Keratinocyte (primary cell): ENCODE measurements at regions not wholly inside any gene's neighbourhood (a gene's known extent, or its start where the extent isn't known, plus 50 kb on each side); places are given as distances from the start of the nearest gene placed in this dataset.

ENCODE experiments used
- DNase-seq: peaks from one replicate; pipeline ENCODE4 v3.0.0-alpha.2; 2011; ENCODE audit warnings: low read depth, missing footprints, low spot score
- FAIRE-seq: peaks from 2 replicates; lab custom pipeline; 2011; peaks lifted over from hg19 to GRCh38; lab: Jason Lieb, UNC
- H2AFZ ChIP-seq: 2 replicates; pipeline ENCODE4 v1.6.0; 2012; ENCODE audit warnings: low read length, control low read depth, inconsistent platforms; ENCODE audit not compliant: control insufficient read depth
- H3K27ac ChIP-seq: 2 replicates; pipeline ENCODE4 v1.5.1; 2011; ENCODE audit warnings: low read length; ENCODE audit not compliant: control insufficient read depth, insufficient read depth
- H3K27me3 ChIP-seq: 3 replicates; pipeline ENCODE4 v1.6.0; 2011; ENCODE audit warnings: low read length; ENCODE audit not compliant: control insufficient read depth, insufficient read depth; ENCODE audit errors: extremely low read depth
- H3K36me3 ChIP-seq, 2 experiments: 2 replicates in 1 of 2; 3 replicates in 1 of 2; pipeline ENCODE4 v1.5.1; 2011; ENCODE audit warnings: low read length in 2 of 2, mild to moderate bottlenecking in 1 of 2; ENCODE audit not compliant: control insufficient read depth in 2 of 2, insufficient read depth in 2 of 2; ENCODE audit errors: extremely low read depth in 1 of 2
- H3K4me1 ChIP-seq: 3 replicates; pipeline ENCODE4 v1.5.1; 2011; ENCODE audit warnings: low read length; ENCODE audit not compliant: control insufficient read depth, insufficient read depth; ENCODE audit errors: extremely low read depth
- H3K4me2 ChIP-seq: 3 replicates; pipeline ENCODE4 v1.6.0; 2011; ENCODE audit warnings: low read depth, low read length; ENCODE audit not compliant: control insufficient read depth, insufficient read depth; ENCODE audit errors: extremely low read depth
- H3K4me3 ChIP-seq, 3 experiments: fragments of 200-600 bp in 1 of 3; sonication (generic) in 1 of 3; 2 replicates in 2 of 3; 3 replicates in 1 of 3; pipeline ENCODE4 v1.5.1; 2011 to 2016; ENCODE audit warnings: low read length in 3 of 3, mild to moderate bottlenecking in 3 of 3, control low read depth in 2 of 3, inconsistent platforms in 1 of 3, low read depth in 1 of 3, mixed read lengths in 1 of 3, mixed run types in 1 of 3, moderate library complexity in 1 of 3; ENCODE audit not compliant: control insufficient read depth in 2 of 3, insufficient read depth in 2 of 3; ENCODE audit errors: extremely low read depth in 1 of 3
- H3K79me2 ChIP-seq: 2 replicates; pipeline ENCODE4 v1.6.0; 2012; ENCODE audit warnings: low read length; ENCODE audit not compliant: control insufficient read depth, insufficient read depth
- H3K9ac ChIP-seq: 3 replicates; pipeline ENCODE4 v1.6.0; 2011; ENCODE audit warnings: low read length; ENCODE audit not compliant: control insufficient read depth, insufficient read depth; ENCODE audit errors: extremely low read depth
- H3K9me1 ChIP-seq: 3 replicates; pipeline ENCODE4 v1.6.0; 2011; ENCODE audit warnings: low read length; ENCODE audit not compliant: control insufficient read depth, insufficient read depth; ENCODE audit errors: extremely low read depth
- H3K9me3 ChIP-seq: 2 replicates; pipeline ENCODE4 v1.5.1; 2012; ENCODE audit warnings: low read depth, low read length; ENCODE audit not compliant: control insufficient read depth
- H4K20me1 ChIP-seq: 3 replicates; pipeline ENCODE4 v1.6.0; 2011; ENCODE audit warnings: low read length; ENCODE audit not compliant: control insufficient read depth, insufficient read depth; ENCODE audit errors: extremely low read depth
- EZH2 ChIP-seq: IDR thresholded peaks from one replicate; pipeline ENCODE4 v1.6.1; 2012; ENCODE audit warnings: inconsistent platforms, mild to moderate bottlenecking, low read length, moderate library complexity
- dilution Hi-C: fragments of 300-500 bp; cut with MboI; formaldehyde crosslinking; loops from one replicate; pipeline ENCODE4 v1.7.0; 2020; ENCODE audit warnings: low sequenced_read_pairs; ENCODE audit not compliant: extremely low pct_ligation_motif_present
- TF ChIP-seq, protein P1 (sequence below), 3 experiments: IDR thresholded peaks in 1 of 3; conservative IDR thresholded peaks in 1 of 3; optimal IDR thresholded peaks in 1 of 3; 2 replicates in 2 of 3; 3 replicates in 1 of 3; pipeline versions ENCODE3 to v1.5.1; 2011; ENCODE audit warnings: low read length in 3 of 3, mild to moderate bottlenecking in 3 of 3, moderate library complexity in 2 of 3, control low read depth in 1 of 3, inconsistent platforms in 1 of 3; ENCODE audit not compliant: insufficient read depth in 2 of 3; ENCODE audit errors: extremely low read depth in 1 of 3

DNA sequence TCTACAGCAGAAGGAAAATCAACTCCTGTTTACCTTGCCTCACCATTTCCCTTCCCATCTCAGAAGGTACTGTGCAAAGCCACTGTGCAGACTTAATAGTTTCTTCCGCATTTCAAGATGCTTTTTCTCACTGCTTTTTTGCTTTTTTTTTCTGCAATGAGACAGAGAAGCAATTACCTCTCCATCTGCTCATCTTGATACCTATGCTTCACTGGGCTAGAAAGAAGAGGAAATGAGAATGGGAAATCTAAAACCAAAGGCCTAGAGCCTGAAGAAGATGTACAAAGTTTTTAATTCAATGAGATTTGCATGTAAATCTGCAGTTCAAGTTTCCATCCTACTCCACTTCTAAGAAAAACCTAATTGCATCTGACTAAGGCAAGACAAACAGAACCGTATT is 238.1 kb upstream of the SETMAR start:
- Histone ChIP-seq H3K4me1 (no peaks in the 10 kb centered on the region), H3K27ac (no peak overlapping the region), H3K9ac (no peak overlapping the region), H2AFZ (no peak overlapping the region), H3K27me3 (no peaks in the 10 kb centered on the region), H3K4me2 (no peak overlapping the region), H4K20me1 (no peaks in the 10 kb centered on the region), H3K9me3 (no peaks in the 10 kb centered on the region), H3K36me3 (no peaks in the 10 kb centered on the region), H3K4me3 (no peak overlapping the region), H3K79me2 (no peaks in the 10 kb centered on the region), H3K9me1 (no peaks in the 10 kb centered on the region)
- FAIRE-seq (no peak), DNase-seq (no peak)
- no peak for TF ChIP-seq EZH2
- TF ChIP-seq, protein P1, sequence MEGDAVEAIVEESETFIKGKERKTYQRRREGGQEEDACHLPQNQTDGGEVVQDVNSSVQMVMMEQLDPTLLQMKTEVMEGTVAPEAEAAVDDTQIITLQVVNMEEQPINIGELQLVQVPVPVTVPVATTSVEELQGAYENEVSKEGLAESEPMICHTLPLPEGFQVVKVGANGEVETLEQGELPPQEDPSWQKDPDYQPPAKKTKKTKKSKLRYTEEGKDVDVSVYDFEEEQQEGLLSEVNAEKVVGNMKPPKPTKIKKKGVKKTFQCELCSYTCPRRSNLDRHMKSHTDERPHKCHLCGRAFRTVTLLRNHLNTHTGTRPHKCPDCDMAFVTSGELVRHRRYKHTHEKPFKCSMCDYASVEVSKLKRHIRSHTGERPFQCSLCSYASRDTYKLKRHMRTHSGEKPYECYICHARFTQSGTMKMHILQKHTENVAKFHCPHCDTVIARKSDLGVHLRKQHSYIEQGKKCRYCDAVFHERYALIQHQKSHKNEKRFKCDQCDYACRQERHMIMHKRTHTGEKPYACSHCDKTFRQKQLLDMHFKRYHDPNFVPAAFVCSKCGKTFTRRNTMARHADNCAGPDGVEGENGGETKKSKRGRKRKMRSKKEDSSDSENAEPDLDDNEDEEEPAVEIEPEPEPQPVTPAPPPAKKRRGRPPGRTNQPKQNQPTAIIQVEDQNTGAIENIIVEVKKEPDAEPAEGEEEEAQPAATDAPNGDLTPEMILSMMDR (optimal IDR thresholded peaks at IDR 0.05 in 1 of 3, IDR thresholded peaks at IDR 0.05 in 1 of 3, conservative IDR thresholded peaks at IDR 0.05 in 1 of 3; ENCODE audit: extremely low read depth in 1 of 3, insufficient read depth in 2 of 3, low read length in 3 of 3) = no peak
- dilution Hi-C loops = no loop called here

DNA sequence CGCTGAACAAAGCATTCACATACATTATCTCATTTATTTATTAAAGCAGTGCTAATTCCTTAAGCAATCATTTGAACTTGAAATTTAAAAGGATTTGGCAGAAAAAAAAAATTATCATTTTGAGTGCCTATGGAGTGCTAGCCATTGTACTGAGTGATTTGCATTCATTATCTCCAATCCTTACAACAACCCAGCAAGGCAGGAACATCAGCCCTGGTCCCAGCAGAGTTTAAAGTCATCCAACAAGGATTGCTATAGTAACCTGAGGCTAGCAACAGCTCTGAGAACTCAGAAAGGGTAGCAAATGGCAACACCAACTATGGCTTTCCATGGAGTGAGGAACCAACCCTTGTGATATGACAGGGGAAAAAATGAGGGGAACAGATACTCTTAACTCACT is 237.6 kb upstream of the SETMAR start:
- Histone ChIP-seq H2AFZ (no peak overlapping the region), H3K36me3 (no peaks in the 10 kb centered on the region), H3K27me3 (no peaks in the 10 kb centered on the region), H4K20me1 (no peaks in the 10 kb centered on the region), H3K9ac (no peak overlapping the region), H3K4me1 (no peaks in the 10 kb centered on the region), H3K9me3 (no peaks in the 10 kb centered on the region), H3K4me3 (no peak overlapping the region), H3K27ac (no peak overlapping the region), H3K4me2 (no peak overlapping the region), H3K79me2 (no peaks in the 10 kb centered on the region), H3K9me1 (no peaks in the 10 kb centered on the region)
- dilution Hi-C loops = no loop called here
- TF ChIP-seq EZH2 = no peak
- TF ChIP-seq, protein P1 (optimal IDR thresholded peaks at IDR 0.05 in 1 of 3, IDR thresholded peaks at IDR 0.05 in 1 of 3, conservative IDR thresholded peaks at IDR 0.05 in 1 of 3; ENCODE audit: extremely low read depth in 1 of 3, insufficient read depth in 2 of 3, low read length in 3 of 3) = no peak
- DNase-seq = no peak
- FAIRE-seq = no peak
